Fibroblast of pulmonary artery (primary cell): ENCODE measurements at regions not wholly inside any gene's neighbourhood (a gene's known extent, or its start where the extent isn't known, plus 50 kb on each side); places are given as distances from the start of the nearest gene placed in this dataset.

Experiments
- DNase-seq: peaks from one replicate; pipeline ENCODE4 v3.0.0-alpha.2; 2010; ENCODE audit warnings: low read depth
- H3K4me3 ChIP-seq: replicated peaks from 2 replicates; pipeline ENCODE4 v1.5.1; 2011; ENCODE audit warnings: low read depth, mild to moderate bottlenecking, control low read depth, low read length, moderate library complexity
- CTCF ChIP-seq: IDR thresholded peaks from 2 replicates; pipeline ENCODE4 v1.5.1; 2011; ENCODE audit warnings: mild to moderate bottlenecking, control low read depth, low read length, inconsistent platforms; ENCODE audit errors: missing control alignments

- no peak overlapping the region for H3K4me3 ChIP-seq
- TF ChIP-seq CTCF = peak; percentile 48
- peak; percentile 20 for DNase-seq
Observed at GRCh38 chrX:100512471-100512870, 72.3 kb upstream of the TNMD start.

DNA sequence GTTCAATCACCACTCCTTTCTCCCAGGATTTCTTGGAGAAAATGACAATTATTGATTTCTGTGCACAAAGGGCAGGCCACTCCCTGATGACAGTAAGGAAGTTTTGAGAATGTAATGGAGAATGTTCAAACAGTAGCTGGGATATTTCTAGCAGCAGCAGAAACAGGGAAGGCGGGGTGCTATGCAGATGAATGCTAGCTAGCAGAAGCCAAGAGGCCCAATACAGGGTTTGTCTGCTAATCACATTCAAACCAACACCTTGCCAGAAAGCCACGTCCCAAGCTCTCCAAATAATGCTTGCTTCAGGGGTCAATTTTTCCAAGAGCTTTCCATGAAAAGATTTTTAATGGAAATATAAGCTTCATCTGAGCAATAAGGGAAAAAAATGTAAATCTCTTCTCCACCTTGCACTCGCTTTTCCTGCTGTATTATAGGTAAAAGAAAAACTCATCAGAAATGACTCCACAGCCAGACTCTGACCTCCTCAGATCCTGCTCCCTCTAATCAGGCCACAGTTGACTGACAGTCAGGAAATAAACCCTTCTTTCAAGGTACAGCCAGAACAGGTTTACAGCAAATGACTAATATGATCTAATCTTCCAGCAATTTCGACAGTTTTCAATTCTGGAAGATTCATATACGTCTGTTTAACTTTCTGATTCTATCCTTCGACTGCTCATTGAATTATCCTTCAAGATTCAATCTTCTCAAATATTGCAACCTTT lies 84.7 kb upstream of the PCDH19 start:
- TF ChIP-seq CTCF = no peak
- DNase-seq = no peak
- H3K4me3 ChIP-seq = no peak overlapping the region

- TF ChIP-seq CTCF = no peak
- H3K4me3 ChIP-seq = no peak overlapping the region
- no peak for DNase-seq
Observed at GRCh38 chrX:100491174-100491573, 81.1 kb upstream of the PCDH19 start.

GRCh38 chrX:100487795-100488194 lies 77.7 kb upstream of the PCDH19 start:
- no peak overlapping the region for H3K4me3 ChIP-seq
- DNase-seq = no peak
- TF ChIP-seq CTCF = no peak

DNA sequence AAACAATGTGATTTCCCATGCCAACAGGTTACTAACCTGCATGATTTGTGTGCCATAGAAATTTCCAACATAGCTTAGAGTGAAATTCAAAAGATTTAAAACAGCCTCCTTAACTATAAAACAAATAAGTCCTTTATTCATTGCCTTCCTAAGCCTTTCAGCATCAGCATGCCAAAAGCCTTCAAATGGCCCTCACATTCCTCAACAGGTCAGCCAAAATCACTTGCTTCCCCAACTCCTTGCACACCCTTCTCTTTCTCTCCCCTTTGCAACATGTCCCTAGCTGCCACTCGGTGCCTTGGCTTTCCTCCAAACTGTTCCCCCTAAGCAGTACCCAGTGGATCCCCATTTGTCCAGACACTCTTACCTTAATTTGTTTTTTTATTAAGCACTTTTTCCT lies 74.9 kb upstream of the PCDH19 start:
- TF ChIP-seq CTCF = no peak
- no peak for DNase-seq
- H3K4me3 ChIP-seq = no peak overlapping the region

GRCh38 chrX:100479329-100479728 lies 69.3 kb upstream of the PCDH19 start:
- no peak for TF ChIP-seq CTCF
- DNase-seq = no peak
- no peak overlapping the region for H3K4me3 ChIP-seq

GRCh38 chrX:100478714-100479306 lies 68.7 kb upstream of the PCDH19 start:
- H3K4me3 ChIP-seq = no peak overlapping the region
- no peak for DNase-seq
- no peak for TF ChIP-seq CTCF
